Activated naive CD4-positive, alpha-beta T cell treated with anti-CD3 and anti-CD28 coated beads, Interleukin-2, amount 10 ng/mL, durations not matched to agents 7 days and 5 days (primary cell): ENCODE measurements at regions not wholly inside any gene's neighbourhood (a gene's known extent, or its start where the extent isn't known, plus 50 kb on each side); places are given as distances from the start of the nearest gene placed in this dataset.
"Not testable (repeated sequence)": the region's sequence is repeated elsewhere in the genome, so short reads cannot be mapped to it uniquely, and the experiment has no call there.

Experiments
- CTCF ChIA-PET: fragments of 350-600 bp; sonication (Branson Sonifier 250); formaldehyde crosslinking; loops from one replicate; lab custom pipeline; 2021; ENCODE audit warnings: antibody characterized with exemption; lab: Charles Lee
- DNase-seq: peaks from one replicate; pipeline ENCODE4 v3.0.0-alpha.2; 2020
- H3K27ac Mint-ChIP-seq: one replicate; pipeline ENCODE4 v1.8.0; 2021; ENCODE audit warnings: mild to moderate bottlenecking, moderate library complexity, mixed read lengths
- H3K27me3 Mint-ChIP-seq: one replicate; pipeline ENCODE4 v1.8.0; 2021; ENCODE audit warnings: mild to moderate bottlenecking, mixed read lengths
- H3K36me3 Mint-ChIP-seq: one replicate; pipeline ENCODE4 v1.8.0; 2021; ENCODE audit warnings: mixed read lengths
- H3K4me1 Mint-ChIP-seq: one replicate; pipeline ENCODE4 v1.8.0; 2021; ENCODE audit warnings: mixed read lengths
- H3K4me3 Mint-ChIP-seq: one replicate; pipeline ENCODE4 v1.8.0; 2021; ENCODE audit warnings: mild to moderate bottlenecking, moderate library complexity, mixed read lengths
- H3K9me3 Mint-ChIP-seq: one replicate; pipeline ENCODE4 v1.8.0; 2021; ENCODE audit warnings: mixed read lengths

GRCh38 chr13:87976650-87977049 is 305.5 kb downstream of the SLITRK5 start:
- DNase-seq, H3K4me1 Mint-ChIP-seq, H3K9me3 Mint-ChIP-seq, H3K27ac Mint-ChIP-seq, H3K27me3 Mint-ChIP-seq, H3K4me3 Mint-ChIP-seq, H3K36me3 Mint-ChIP-seq, CTCF ChIA-PET: not testable (repeated sequence)

DNA sequence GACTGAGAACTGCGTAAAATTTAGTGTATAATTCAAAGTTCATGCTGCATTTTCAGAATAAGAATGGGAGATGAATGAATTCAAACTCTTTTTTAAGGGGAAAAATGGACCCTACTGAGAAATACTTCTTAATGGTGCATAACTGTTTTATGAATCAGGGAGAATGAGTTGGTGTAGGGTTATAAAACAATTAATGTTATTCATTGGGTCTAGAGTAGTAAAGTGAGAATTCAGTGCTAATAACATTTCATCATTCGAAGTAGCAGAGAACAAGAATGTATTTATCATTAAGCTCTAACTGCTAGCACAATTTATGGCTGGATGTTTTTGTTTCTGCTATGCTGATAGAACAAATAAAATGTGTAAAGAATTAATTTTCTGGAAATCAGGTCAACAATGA is 310.2 kb downstream of the SLITRK5 start:
- H3K9me3 Mint-ChIP-seq, result no peaks in the 10 kb centered on the region
- H3K27me3 Mint-ChIP-seq, result no peaks in the 10 kb centered on the region
- H3K4me1 Mint-ChIP-seq, result no peaks in the 10 kb centered on the region
- H3K4me3 Mint-ChIP-seq, result no peak overlapping the region
- CTCF ChIA-PET, result no interaction called here
- no peak for DNase-seq
- no peaks in the 10 kb centered on the region for H3K36me3 Mint-ChIP-seq
- no peak overlapping the region for H3K27ac Mint-ChIP-seq

- CTCF ChIA-PET, result no interaction called here
- Mint-ChIP-seq H3K36me3 (no peaks in the 10 kb centered on the region), H3K4me1 (no peaks in the 10 kb centered on the region), H3K4me3 (no peak overlapping the region), H3K9me3 (no peaks in the 10 kb centered on the region), H3K27me3 (no peaks in the 10 kb centered on the region), H3K27ac (no peak overlapping the region)
- no peak for DNase-seq
These were observed 311.2 kb downstream of the SLITRK5 start for GRCh38 chr13:87982400-87982799.

GRCh38 chr13:87986639-87987250 is 315.6 kb downstream of the SLITRK5 start:
- Mint-ChIP-seq H3K27ac (no peak overlapping the region), H3K4me1 (no peaks in the 10 kb centered on the region)
- CTCF ChIA-PET, result no interaction called here

DNA sequence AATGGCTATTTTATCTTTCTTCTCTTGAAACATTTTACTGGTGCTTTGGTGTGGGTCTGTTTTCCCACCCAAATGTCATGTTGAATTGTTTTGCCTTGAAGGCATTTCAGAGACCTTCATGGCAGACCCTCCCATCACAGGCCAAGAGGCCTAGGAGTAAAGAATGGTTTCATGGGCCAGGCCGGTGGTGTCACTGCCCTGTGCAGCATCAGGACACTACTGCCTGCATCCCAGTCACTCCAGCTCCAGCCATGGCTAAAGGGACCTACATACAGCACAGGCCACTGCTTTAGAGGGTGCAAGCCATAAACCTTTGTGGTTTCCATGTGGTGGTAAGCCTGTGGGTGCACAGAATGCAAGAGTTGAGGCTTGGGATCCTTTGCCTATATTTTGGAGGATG is 326.9 kb downstream of the SLITRK5 start:
- peaks cover 6% of the 10 kb centered on the region for H3K9me3 Mint-ChIP-seq
- no peaks in the 10 kb centered on the region for H3K27me3 Mint-ChIP-seq
- no peak overlapping the region for H3K27ac Mint-ChIP-seq
- no peak for DNase-seq
- no peaks in the 10 kb centered on the region for H3K36me3 Mint-ChIP-seq
- CTCF ChIA-PET, result no interaction called here
- H3K4me1 Mint-ChIP-seq, result no peaks in the 10 kb centered on the region
- H3K4me3 Mint-ChIP-seq, result no peak overlapping the region

More at GRCh38 chr13:87986639-87987250, 315.6 kb downstream of the SLITRK5 start:
- H3K27me3 Mint-ChIP-seq, result no peaks in the 10 kb centered on the region
- H3K4me3 Mint-ChIP-seq, result no peak overlapping the region
- H3K9me3 Mint-ChIP-seq, result no peaks in the 10 kb centered on the region
- no peak for DNase-seq
- no peaks in the 10 kb centered on the region for H3K36me3 Mint-ChIP-seq

DNA sequence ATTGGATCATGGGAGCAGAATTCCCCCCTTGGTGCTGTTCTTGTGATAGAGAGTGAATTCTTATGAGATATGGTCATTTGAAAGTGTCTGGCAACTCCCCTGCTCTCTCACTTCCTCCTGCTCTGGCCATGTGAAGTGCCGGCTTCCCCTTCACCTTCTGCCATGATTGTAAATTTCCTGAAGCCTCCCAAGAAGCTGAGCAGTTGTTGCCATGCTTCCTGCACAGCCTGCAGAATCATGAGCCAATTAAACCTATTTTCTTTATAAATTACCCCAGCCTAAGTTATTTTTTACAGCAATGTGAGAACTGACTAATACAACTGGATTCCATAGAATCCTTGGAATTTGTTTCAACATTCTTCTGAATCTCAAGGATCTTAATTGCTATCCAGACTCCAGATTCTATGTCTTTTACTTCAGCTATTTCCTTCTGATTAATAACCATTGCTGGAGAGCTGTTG is 328.1 kb downstream of the SLITRK5 start:
- CTCF ChIA-PET, result no interaction called here
- Mint-ChIP-seq H3K27ac (no peak overlapping the region), H3K36me3 (no peaks in the 10 kb centered on the region), H3K27me3 (no peaks in the 10 kb centered on the region), H3K4me1 (no peaks in the 10 kb centered on the region), H3K9me3 (peaks cover 6% of the 10 kb centered on the region), H3K4me3 (no peak overlapping the region)
- DNase-seq, result no peak

DNA sequence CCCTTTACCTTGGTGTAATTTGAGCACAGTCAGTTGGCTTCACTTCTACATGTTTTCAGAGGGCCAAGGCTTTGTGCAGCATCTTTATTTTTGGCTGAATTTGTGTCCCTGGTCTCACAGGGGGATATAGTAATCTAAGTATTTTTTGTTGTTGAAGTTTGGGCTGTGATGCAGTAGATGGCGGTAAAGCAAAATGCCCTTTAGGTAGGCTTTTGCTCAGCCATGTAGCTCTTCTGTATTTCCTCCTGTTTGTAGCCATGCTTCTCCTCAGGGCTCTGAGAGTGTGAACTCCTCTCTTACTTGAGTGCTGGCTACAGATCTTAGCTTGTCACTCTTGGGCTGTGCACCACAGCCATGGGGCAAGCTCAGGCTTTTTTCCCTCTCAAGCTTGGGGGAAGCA is 328.6 kb downstream of the SLITRK5 start:
- H3K36me3 Mint-ChIP-seq, result no peaks in the 10 kb centered on the region
- H3K4me1 Mint-ChIP-seq, result no peaks in the 10 kb centered on the region
- no peak for DNase-seq
- CTCF ChIA-PET, result no interaction called here
- H3K27ac Mint-ChIP-seq, result no peak overlapping the region
- H3K9me3 Mint-ChIP-seq, result peaks cover 6% of the 10 kb centered on the region
- no peaks in the 10 kb centered on the region for H3K27me3 Mint-ChIP-seq
- H3K4me3 Mint-ChIP-seq, result no peak overlapping the region

GRCh38 chr13:88000239-88000638 is 329.1 kb downstream of the SLITRK5 start:
- H3K27me3 Mint-ChIP-seq, result no peaks in the 10 kb centered on the region
- no peaks in the 10 kb centered on the region for H3K4me1 Mint-ChIP-seq
- no peak overlapping the region for H3K4me3 Mint-ChIP-seq
- H3K9me3 Mint-ChIP-seq, result peaks cover 6% of the 10 kb centered on the region
- no peaks in the 10 kb centered on the region for H3K36me3 Mint-ChIP-seq
- no peak for DNase-seq
- CTCF ChIA-PET, result no interaction called here
- H3K27ac Mint-ChIP-seq, result no peak overlapping the region

GRCh38 chr13:88000787-88001186 is 329.6 kb downstream of the SLITRK5 start:
- H3K36me3 Mint-ChIP-seq, result no peaks in the 10 kb centered on the region
- H3K4me1 Mint-ChIP-seq, result no peaks in the 10 kb centered on the region
- H3K4me3 Mint-ChIP-seq, result no peak overlapping the region
- CTCF ChIA-PET, result no interaction called here
- no peaks in the 10 kb centered on the region for H3K27me3 Mint-ChIP-seq
- H3K27ac Mint-ChIP-seq, result no peak overlapping the region
- H3K9me3 Mint-ChIP-seq, result peaks cover 6% of the 10 kb centered on the region
- DNase-seq, result no peak

DNA sequence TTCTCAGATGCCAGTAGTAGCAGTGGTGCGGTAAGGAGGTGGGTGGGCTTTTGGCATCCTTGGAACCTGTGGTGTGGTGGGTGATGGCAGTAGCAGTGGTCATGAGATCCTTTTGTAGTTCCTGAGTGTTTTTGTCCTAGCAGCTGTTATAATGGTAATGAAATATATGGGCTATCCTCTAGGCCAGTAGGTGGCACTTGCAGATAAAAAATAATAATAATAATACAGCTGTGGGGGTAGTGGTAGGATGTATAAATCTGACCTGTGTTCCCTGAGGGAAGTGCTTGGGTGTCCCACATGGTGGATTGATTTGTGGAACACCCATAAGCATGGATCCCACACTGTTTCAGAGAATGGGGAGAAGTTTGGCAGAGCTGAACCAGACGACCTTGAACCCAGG is 334.0 kb downstream of the SLITRK5 start:
- CTCF ChIA-PET, result no interaction called here
- H3K27me3 Mint-ChIP-seq, result no peaks in the 10 kb centered on the region
- H3K9me3 Mint-ChIP-seq, result no peaks in the 10 kb centered on the region
- H3K4me3 Mint-ChIP-seq, result no peak overlapping the region
- no peaks in the 10 kb centered on the region for H3K36me3 Mint-ChIP-seq
- DNase-seq, result no peak
- no peaks in the 10 kb centered on the region for H3K4me1 Mint-ChIP-seq
- H3K27ac Mint-ChIP-seq, result no peak overlapping the region

DNA sequence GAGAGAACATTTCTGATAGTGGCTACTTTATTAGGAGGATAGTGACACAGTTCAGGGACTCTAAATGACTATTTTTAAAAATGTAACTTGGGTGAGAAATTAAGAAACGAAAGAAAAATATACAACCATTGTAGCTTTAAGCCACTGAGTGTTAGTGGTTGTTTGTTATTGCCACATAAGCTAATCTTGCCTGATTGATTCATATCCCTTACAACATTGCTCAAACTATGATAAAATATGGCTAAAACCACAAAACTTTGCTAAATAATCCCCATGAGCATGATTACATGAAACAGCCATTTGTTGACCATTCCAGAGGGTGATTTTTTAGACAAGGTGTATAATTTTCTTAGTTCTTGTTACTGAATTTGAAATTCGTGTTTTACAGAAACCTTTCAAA is 343.4 kb downstream of the SLITRK5 start:
- Mint-ChIP-seq H3K9me3 (peaks cover 14% of the 10 kb centered on the region), H3K36me3 (no peaks in the 10 kb centered on the region), H3K4me3 (no peak overlapping the region), H3K4me1 (no peaks in the 10 kb centered on the region), H3K27me3 (no peaks in the 10 kb centered on the region), H3K27ac (no peak overlapping the region)
- no peak for DNase-seq
- CTCF ChIA-PET, result no interaction called here

GRCh38 chr13:88022431-88023208 is 351.4 kb downstream of the SLITRK5 start:
- CTCF ChIA-PET, result interaction anchor here (0.6 kb wide), 1 partner anchor 39 kb away, joined by 3 read pairs; no protein-coding TSS in a partner anchor
- H3K36me3 Mint-ChIP-seq, result no peaks in the 10 kb centered on the region
- no peak for DNase-seq
- H3K27me3 Mint-ChIP-seq, result no peaks in the 10 kb centered on the region
- H3K27ac Mint-ChIP-seq, result no peak overlapping the region
- no peaks in the 10 kb centered on the region for H3K4me1 Mint-ChIP-seq
- H3K4me3 Mint-ChIP-seq, result no peak overlapping the region
- peaks cover 12% of the 10 kb centered on the region for H3K9me3 Mint-ChIP-seq

GRCh38 chr13:88026241-88026640 is 355.1 kb downstream of the SLITRK5 start:
- H3K36me3 Mint-ChIP-seq, result no peaks in the 10 kb centered on the region
- H3K27me3 Mint-ChIP-seq, result no peaks in the 10 kb centered on the region
- CTCF ChIA-PET, result no interaction called here
- no peak overlapping the region for H3K27ac Mint-ChIP-seq
- peaks cover 3% of the 10 kb centered on the region for H3K9me3 Mint-ChIP-seq
- DNase-seq, result no peak
- H3K4me1 Mint-ChIP-seq, result no peaks in the 10 kb centered on the region
- no peak overlapping the region for H3K4me3 Mint-ChIP-seq

DNA sequence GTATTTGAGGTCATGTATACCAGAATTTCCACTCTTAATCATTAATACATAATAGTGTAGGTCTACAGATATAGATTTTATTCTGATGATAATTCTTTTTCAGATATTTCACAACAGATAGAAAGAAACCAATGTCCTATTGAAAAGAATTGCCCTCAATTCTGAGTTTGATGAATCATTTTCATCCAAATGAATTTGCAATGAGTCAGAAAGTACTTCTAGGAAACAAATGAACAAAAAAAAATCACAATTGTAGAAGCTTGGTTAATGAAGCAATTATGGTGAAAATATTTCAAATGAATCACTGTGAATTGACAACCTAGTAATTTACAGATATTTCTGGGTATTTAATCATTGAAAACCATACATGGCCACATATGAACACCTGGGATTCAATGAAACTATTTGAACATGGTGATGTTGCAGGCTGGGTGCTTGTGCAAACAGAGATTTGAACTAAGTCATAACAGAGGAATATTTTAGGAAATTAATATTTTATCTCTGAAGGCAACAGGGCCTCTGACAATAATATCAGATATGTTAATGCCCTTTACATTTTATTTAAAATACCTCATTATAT is 360.9 kb downstream of the SLITRK5 start:
- CTCF ChIA-PET, result interaction anchor here (0.6 kb wide), 1 partner anchor 215 kb away, joined by 3 read pairs; no protein-coding TSS in a partner anchor
- no peak for DNase-seq

DNA sequence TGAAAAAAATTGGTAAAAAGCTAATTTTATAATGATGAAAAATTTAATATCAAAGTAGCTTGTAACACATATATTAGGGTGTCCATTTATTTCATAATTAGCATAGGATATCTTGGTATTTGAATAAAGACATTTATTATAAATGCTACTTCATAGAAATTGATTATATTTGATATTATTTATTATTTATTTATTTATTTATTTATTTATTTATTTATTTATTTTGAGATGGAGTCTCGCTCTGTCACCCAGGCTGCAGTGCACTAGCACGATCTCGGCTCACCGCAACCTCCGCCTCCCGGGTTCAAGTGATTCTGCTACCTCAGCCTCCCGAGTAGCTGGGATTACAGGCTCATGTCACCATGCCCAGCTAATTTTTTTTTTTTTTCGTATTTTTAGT is 365.0 kb downstream of the SLITRK5 start:
- H3K36me3 Mint-ChIP-seq, DNase-seq, H3K9me3 Mint-ChIP-seq, H3K4me3 Mint-ChIP-seq, H3K27me3 Mint-ChIP-seq, CTCF ChIA-PET, H3K27ac Mint-ChIP-seq, H3K4me1 Mint-ChIP-seq: not testable (repeated sequence)

More for the DNA sequence above, 360.9 kb downstream of the SLITRK5 start:
- Mint-ChIP-seq H3K27me3 (no peaks in the 10 kb centered on the region), H3K9me3 (no peaks in the 10 kb centered on the region), H3K4me1 (no peaks in the 10 kb centered on the region), H3K36me3 (no peaks in the 10 kb centered on the region), H3K4me3 (no peak overlapping the region), H3K27ac (no peak overlapping the region)
